PFSK-1 (cell line): ENCODE measurements at regions not wholly inside any gene's neighbourhood (a gene's known extent, or its start where the extent isn't known, plus 50 kb on each side); places are given as distances from the start of the nearest gene placed in this dataset.

ENCODE experiments used
- FOXP2 ChIP-seq: optimal IDR thresholded peaks from 2 replicates; pipeline ENCODE3; 2011; ENCODE audit warnings: borderline replicate concordance, control low read depth, inconsistent platforms; ENCODE audit not compliant: insufficient read depth; ENCODE audit errors: extremely low read length, extremely low read depth
- POLR2AphosphoS5 ChIP-seq: IDR thresholded peaks from 2 replicates; pipeline ENCODE4 v1.6.1; 2012; ENCODE audit warnings: low read depth, mild to moderate bottlenecking, control low read depth, low read length, moderate library complexity
- SIN3A ChIP-seq: IDR thresholded peaks from 2 replicates; pipeline ENCODE4 v1.6.1; 2012; ENCODE audit warnings: mild to moderate bottlenecking, low read length, moderate library complexity, borderline replicate concordance; ENCODE audit not compliant: insufficient read depth
- TAF1 ChIP-seq: IDR thresholded peaks from 2 replicates; pipeline ENCODE4 v1.6.1; 2012; ENCODE audit warnings: low read length, control low read depth, borderline replicate concordance; ENCODE audit not compliant: insufficient read depth
- TF ChIP-seq, protein P1 (sequence below), 2 experiments: IDR thresholded peaks; 2 replicates each; pipeline versions ENCODE4 v1.6.1 to v1.8.0; 2011 to 2012; ENCODE audit warnings: low read depth in 2 of 2, low read length in 2 of 2, control low read depth in 1 of 2, inconsistent platforms in 1 of 2, mild to moderate bottlenecking in 1 of 2, moderate library complexity in 1 of 2; ENCODE audit not compliant: insufficient read depth in 1 of 2

DNA sequence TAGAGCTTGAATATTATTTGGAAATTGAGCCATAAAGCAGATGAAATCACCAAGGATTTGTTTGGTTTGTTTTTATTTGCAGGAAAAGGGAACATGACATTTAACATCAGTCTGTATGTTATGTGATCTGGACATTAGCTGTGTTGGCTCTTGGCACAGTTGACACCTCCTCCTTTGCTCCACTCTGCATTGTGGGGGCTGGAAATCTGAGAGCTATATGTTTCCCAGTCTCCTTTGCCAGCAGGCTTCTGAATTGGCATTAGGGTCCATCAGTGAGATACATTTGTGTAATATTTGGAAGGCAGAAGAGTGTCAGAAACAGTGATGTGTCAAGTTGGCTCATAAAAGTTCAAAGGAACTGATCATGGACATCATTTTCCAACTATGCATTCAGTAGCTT, 322.1 kb upstream of the ATP2B1 start:
- TF ChIP-seq, protein P1, sequence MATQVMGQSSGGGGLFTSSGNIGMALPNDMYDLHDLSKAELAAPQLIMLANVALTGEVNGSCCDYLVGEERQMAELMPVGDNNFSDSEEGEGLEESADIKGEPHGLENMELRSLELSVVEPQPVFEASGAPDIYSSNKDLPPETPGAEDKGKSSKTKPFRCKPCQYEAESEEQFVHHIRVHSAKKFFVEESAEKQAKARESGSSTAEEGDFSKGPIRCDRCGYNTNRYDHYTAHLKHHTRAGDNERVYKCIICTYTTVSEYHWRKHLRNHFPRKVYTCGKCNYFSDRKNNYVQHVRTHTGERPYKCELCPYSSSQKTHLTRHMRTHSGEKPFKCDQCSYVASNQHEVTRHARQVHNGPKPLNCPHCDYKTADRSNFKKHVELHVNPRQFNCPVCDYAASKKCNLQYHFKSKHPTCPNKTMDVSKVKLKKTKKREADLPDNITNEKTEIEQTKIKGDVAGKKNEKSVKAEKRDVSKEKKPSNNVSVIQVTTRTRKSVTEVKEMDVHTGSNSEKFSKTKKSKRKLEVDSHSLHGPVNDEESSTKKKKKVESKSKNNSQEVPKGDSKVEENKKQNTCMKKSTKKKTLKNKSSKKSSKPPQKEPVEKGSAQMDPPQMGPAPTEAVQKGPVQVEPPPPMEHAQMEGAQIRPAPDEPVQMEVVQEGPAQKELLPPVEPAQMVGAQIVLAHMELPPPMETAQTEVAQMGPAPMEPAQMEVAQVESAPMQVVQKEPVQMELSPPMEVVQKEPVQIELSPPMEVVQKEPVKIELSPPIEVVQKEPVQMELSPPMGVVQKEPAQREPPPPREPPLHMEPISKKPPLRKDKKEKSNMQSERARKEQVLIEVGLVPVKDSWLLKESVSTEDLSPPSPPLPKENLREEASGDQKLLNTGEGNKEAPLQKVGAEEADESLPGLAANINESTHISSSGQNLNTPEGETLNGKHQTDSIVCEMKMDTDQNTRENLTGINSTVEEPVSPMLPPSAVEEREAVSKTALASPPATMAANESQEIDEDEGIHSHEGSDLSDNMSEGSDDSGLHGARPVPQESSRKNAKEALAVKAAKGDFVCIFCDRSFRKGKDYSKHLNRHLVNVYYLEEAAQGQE (IDR thresholded peaks at IDR 0.05; ENCODE audit: insufficient read depth in 1 of 2, low read depth in 2 of 2, low read length in 2 of 2), result no peak
- TF ChIP-seq POLR2AphosphoS5 (no peak), SIN3A (no peak), TAF1 (no peak), FOXP2 (no peak)
